Endodermal cell (in vitro differentiated cells): ENCODE measurements at regions not wholly inside any gene's neighbourhood (a gene's known extent, or its start where the extent isn't known, plus 50 kb on each side); places are given as distances from the start of the nearest gene placed in this dataset.

Source experiments
- DNase-seq: peaks from one replicate; pipeline ENCODE4 v3.0.0-alpha.2; 2017
- H3K27ac ChIP-seq: 2 replicates; pipeline ENCODE4 v1.5.1; 2013; ENCODE audit warnings: mild to moderate bottlenecking, low read depth, low read length, moderate library complexity
- H3K27me3 ChIP-seq: 2 replicates; pipeline ENCODE4 v1.6.1; 2013; ENCODE audit warnings: mild to moderate bottlenecking, low read length, moderate library complexity; ENCODE audit not compliant: insufficient read depth, control insufficient read depth, poor library complexity, severe bottlenecking
- H3K36me3 ChIP-seq: 2 replicates; pipeline ENCODE4 v1.7.0; 2013; ENCODE audit warnings: mild to moderate bottlenecking, low read length, moderate library complexity; ENCODE audit not compliant: control insufficient read depth, insufficient read depth
- H3K4me1 ChIP-seq: one replicate; pipeline ENCODE4 v1.7.0; 2013; ENCODE audit warnings: low read length; ENCODE audit not compliant: control insufficient read depth, insufficient read depth
- H3K4me3 ChIP-seq: 2 replicates; pipeline ENCODE4 v1.5.1; 2013; ENCODE audit warnings: mild to moderate bottlenecking, low read length, moderate library complexity
- H3K9ac ChIP-seq: 2 replicates; pipeline ENCODE4 v1.6.1; 2013; ENCODE audit warnings: mild to moderate bottlenecking, low read length, moderate library complexity; ENCODE audit not compliant: poor library complexity, severe bottlenecking; ENCODE audit errors: extremely low read depth
- H3K9me3 ChIP-seq: 2 replicates; pipeline ENCODE4 v1.6.1; 2013; ENCODE audit warnings: mild to moderate bottlenecking, low read length, moderate library complexity; ENCODE audit not compliant: control insufficient read depth
- H3K27ac Mint-ChIP-seq: 2 replicates; pipeline ENCODE4 v1.8.0; 2020; ENCODE audit warnings: mixed read lengths
- H3K27me3 Mint-ChIP-seq: 2 replicates; pipeline ENCODE4 v1.8.0; 2021; ENCODE audit warnings: mild to moderate bottlenecking, mixed read lengths; ENCODE audit not compliant: insufficient read depth
- H3K36me3 Mint-ChIP-seq: 2 replicates; pipeline ENCODE4 v1.8.0; 2020; ENCODE audit warnings: low read depth, mixed read lengths
- H3K4me1 Mint-ChIP-seq: 2 replicates; pipeline ENCODE4 v1.8.0; 2020; ENCODE audit warnings: mixed read lengths
- H3K4me3 Mint-ChIP-seq: 2 replicates; pipeline ENCODE4 v1.8.0; 2020; ENCODE audit warnings: mild to moderate bottlenecking, moderate library complexity, mixed read lengths
- H3K9me3 Mint-ChIP-seq: 2 replicates; pipeline ENCODE4 v1.8.0; 2020; ENCODE audit warnings: mild to moderate bottlenecking, mixed read lengths
- CTCF ChIP-seq: fragments of 200-600 bp; sonication (generic); conservative IDR thresholded peaks from 2 replicates; pipeline ENCODE4 v1.5.0; 2021; ENCODE audit warnings: antibody characterized with exemption, mild to moderate bottlenecking
- WGBS, 2 experiments: methylation state at CpG; one replicate each; pipeline versions ENCODE4 v1.1.5 to v1.1.7; 2013; ENCODE audit warnings: missing lambda C conversion rate in 2 of 2, mixed read lengths in 1 of 2; ENCODE audit not compliant: insufficient coverage in 1 of 2, insufficient read length in 1 of 2; 5-methylcytosine and 5-hydroxymethylcytosine counted together

- Histone ChIP-seq H3K27me3 (no peaks in the 10 kb centered on the region), H3K4me3 (no peak overlapping the region), H3K4me1 (peaks cover 2% of the 10 kb centered on the region), H3K9ac (no peak overlapping the region), H3K27ac (no peak overlapping the region), H3K9me3 (no peaks in the 10 kb centered on the region), H3K36me3 (no peaks in the 10 kb centered on the region)
- Mint-ChIP-seq H3K27ac (no peak overlapping the region), H3K27me3 (no peaks in the 10 kb centered on the region), H3K4me1 (peaks cover 10% of the 10 kb centered on the region), H3K9me3 (no peaks in the 10 kb centered on the region), H3K4me3 (no peak overlapping the region), H3K36me3 (no peaks in the 10 kb centered on the region)
- DNase-seq = no peak
- TF ChIP-seq CTCF = no peak
- 67 to 93% methylated on average over 1 to 2 of the region's 2 CpGs for WGBS, 2 experiments
Observed at GRCh38 chr6:122145246-122145645, 254.2 kb upstream of the HSF2 start.

GRCh38 chr6:122145741-122146240 lies 253.7 kb upstream of the HSF2 start:
- H3K36me3 Mint-ChIP-seq = no peaks in the 10 kb centered on the region
- no peak overlapping the region for H3K4me3 Mint-ChIP-seq
- no peak for DNase-seq
- 85 to 100% methylated on average over 1 to 2 of the region's 2 CpGs for WGBS, 2 experiments
- TF ChIP-seq CTCF = no peak
- H3K4me1 Mint-ChIP-seq = peaks cover 10% of the 10 kb centered on the region
- Histone ChIP-seq H3K4me1 (peaks cover 2% of the 10 kb centered on the region), H3K4me3 (no peak overlapping the region), H3K36me3 (no peaks in the 10 kb centered on the region), H3K9me3 (no peaks in the 10 kb centered on the region), H3K27me3 (no peaks in the 10 kb centered on the region), H3K9ac (no peak overlapping the region), H3K27ac (no peak overlapping the region)
- no peaks in the 10 kb centered on the region for H3K9me3 Mint-ChIP-seq
- no peak overlapping the region for H3K27ac Mint-ChIP-seq
- H3K27me3 Mint-ChIP-seq = no peaks in the 10 kb centered on the region

DNA sequence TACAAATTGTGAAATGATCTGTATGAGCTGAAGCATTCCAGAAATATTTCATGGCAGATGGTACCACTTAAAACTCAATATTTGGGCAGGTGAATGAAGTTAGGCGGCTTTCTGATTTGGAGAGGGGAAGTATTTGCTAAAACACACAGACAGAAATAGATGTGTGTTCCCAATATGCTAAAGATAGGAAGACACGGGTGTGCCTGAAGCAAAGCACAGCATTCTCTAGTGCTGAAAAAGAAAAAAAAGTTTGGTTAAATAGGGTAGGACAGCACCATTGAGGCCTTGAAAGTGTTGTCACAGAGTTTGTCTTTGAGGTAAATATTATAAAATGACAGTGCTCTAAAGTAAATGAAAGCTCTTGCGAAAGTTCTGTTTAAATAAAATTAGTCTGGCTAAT lies 252.2 kb upstream of the HSF2 start:
- no peaks in the 10 kb centered on the region for H3K9me3 ChIP-seq
- no peak for DNase-seq
- no peaks in the 10 kb centered on the region for H3K27me3 ChIP-seq
- H3K36me3 ChIP-seq = no peaks in the 10 kb centered on the region
- H3K4me3 ChIP-seq = no peak overlapping the region
- no peaks in the 10 kb centered on the region for H3K27me3 Mint-ChIP-seq
- H3K4me1 ChIP-seq = peaks cover 2% of the 10 kb centered on the region
- H3K27ac Mint-ChIP-seq = no peak overlapping the region
- H3K36me3 Mint-ChIP-seq = no peaks in the 10 kb centered on the region
- H3K4me1 Mint-ChIP-seq = peaks cover 12% of the 10 kb centered on the region
- no peak overlapping the region for H3K9ac ChIP-seq
- no peak overlapping the region for H3K4me3 Mint-ChIP-seq
- no peak for TF ChIP-seq CTCF
- 93 to 96% methylated on average over 3 of the region's 3 CpGs for WGBS, 2 experiments
- H3K27ac ChIP-seq = no peak overlapping the region
- no peaks in the 10 kb centered on the region for H3K9me3 Mint-ChIP-seq
